CD4-positive, CD25-positive, alpha-beta regulatory T cell (primary cell): ENCODE measurements at regions not wholly inside any gene's neighbourhood (a gene's known extent, or its start where the extent isn't known, plus 50 kb on each side); places are given as distances from the start of the nearest gene placed in this dataset.

ENCODE experiments used
- ATAC-seq, 2 donors: fragments of 150-1000 bp; cut with Tn5 transposase; one replicate each; pipeline ENCODE4 v1.10.0; 2021; ENCODE audit warnings: low read depth in 2 of 2, moderate number of reproducible peaks in 2 of 2, moderate library complexity in 1 of 2
- DNase-seq, 3 donors: peaks; one replicate each; pipeline versions ENCODE4 v3.0.0 to v3.0.0-alpha.2; 2012 to 2022; ENCODE audit warnings: mixed read lengths in 1 of 3
- H3K27ac ChIP-seq: one replicate; pipeline ENCODE4 v1.7.0; 2013; ENCODE audit warnings: mild to moderate bottlenecking, low read length; ENCODE audit not compliant: insufficient read depth, poor library complexity, severe bottlenecking
- H3K27me3 ChIP-seq: one replicate; pipeline ENCODE4 v1.7.0; 2013; ENCODE audit warnings: low read length; ENCODE audit not compliant: control insufficient read depth, insufficient read depth
- H3K36me3 ChIP-seq: one replicate; pipeline ENCODE4 v1.7.0; 2013; ENCODE audit warnings: mild to moderate bottlenecking, low read length, moderate library complexity; ENCODE audit not compliant: control insufficient read depth, insufficient read depth
- H3K4me1 ChIP-seq: 2 replicates; pipeline ENCODE4 v1.7.0; 2013; ENCODE audit warnings: mild to moderate bottlenecking, low read length; ENCODE audit not compliant: insufficient read depth, control insufficient read depth, poor library complexity, severe bottlenecking
- H3K4me3 ChIP-seq: one replicate; pipeline ENCODE4 v1.7.0; 2013; ENCODE audit warnings: low read depth, mild to moderate bottlenecking, low read length, moderate library complexity
- H3K9me3 ChIP-seq, 2 experiments: 1 replicate in 1 of 2; 2 replicates in 1 of 2; pipeline ENCODE4 v1.7.0; 2013; ENCODE audit warnings: low read length in 2 of 2, mild to moderate bottlenecking in 1 of 2, moderate library complexity in 1 of 2; ENCODE audit not compliant: control insufficient read depth in 2 of 2
- H3K27ac Mint-ChIP-seq, 3 donors: one replicate each; pipeline ENCODE4 v1.8.0; 2020 to 2022; ENCODE audit warnings: mild to moderate bottlenecking in 3 of 3, mixed read lengths in 3 of 3, moderate library complexity in 2 of 3
- H3K27me3 Mint-ChIP-seq: one replicate; pipeline ENCODE4 v1.8.0; 2022; ENCODE audit warnings: mild to moderate bottlenecking, mixed read lengths
- H3K36me3 Mint-ChIP-seq: one replicate; pipeline ENCODE4 v1.8.0; 2020; ENCODE audit warnings: mixed read lengths
- H3K4me1 Mint-ChIP-seq, 4 donors: one replicate each; pipeline ENCODE4 v1.8.0; 2020 to 2022; ENCODE audit warnings: mixed read lengths in 4 of 4, mild to moderate bottlenecking in 1 of 4
- H3K4me3 Mint-ChIP-seq, 4 donors: one replicate each; pipeline ENCODE4 v1.8.0; 2020 to 2022; ENCODE audit warnings: mild to moderate bottlenecking in 4 of 4, mixed read lengths in 4 of 4, moderate library complexity in 3 of 4
- H3K9me3 Mint-ChIP-seq, 7 donors: one replicate each; pipeline ENCODE4 v1.8.0; 2020 to 2022; ENCODE audit warnings: mixed read lengths in 7 of 7, mild to moderate bottlenecking in 3 of 7, moderate library complexity in 2 of 7

- Mint-ChIP-seq H3K27ac (no peak overlapping the region), H3K36me3 (no peaks in the 10 kb centered on the region), H3K27me3 (peaks cover 13% of the 10 kb centered on the region), H3K4me1 (peaks cover 0 to 3% (median 0%) of the 10 kb centered on the region in 4 donors), H3K4me3 (no peak overlapping the region), H3K9me3 (peaks cover 0 to 2% (median 0%) of the 10 kb centered on the region in 7 donors)
- H3K27me3 ChIP-seq, result no peaks in the 10 kb centered on the region
- no peak overlapping the region for H3K27ac ChIP-seq
- H3K9me3 ChIP-seq, result no peaks in the 10 kb centered on the region
- no peak for DNase-seq
- ATAC-seq, result peak in 1 of 2 donors; percentile 29
- H3K4me3 ChIP-seq, result no peak overlapping the region
- H3K36me3 ChIP-seq, result no peaks in the 10 kb centered on the region
- no peaks in the 10 kb centered on the region for H3K4me1 ChIP-seq
Measured at GRCh38 chr9:134275375-134275774, 50.9 kb upstream of the RXRA start.

- peaks cover 0 to 2% (median 0%) of the 10 kb centered on the region in 7 donors for H3K9me3 Mint-ChIP-seq
Measured at GRCh38 chr9:134276453-134277245, 49.6 kb upstream of the RXRA start.

More at GRCh38 chr9:134276453-134277245, 49.6 kb upstream of the RXRA start:
- H3K9me3 ChIP-seq, result no peaks in the 10 kb centered on the region
- ATAC-seq (no peak), DNase-seq (no peak)
- no peaks in the 10 kb centered on the region for H3K36me3 ChIP-seq
- Mint-ChIP-seq H3K27ac (peak overlapping the region in 1 of 3 donors; percentile 71), H3K4me1 (peaks cover 0 to 3% (median 0%) of the 10 kb centered on the region in 4 donors), H3K36me3 (no peaks in the 10 kb centered on the region), H3K4me3 (no peak overlapping the region), H3K27me3 (peaks cover 12% of the 10 kb centered on the region)
- H3K27me3 ChIP-seq, result no peaks in the 10 kb centered on the region
- no peaks in the 10 kb centered on the region for H3K4me1 ChIP-seq
- H3K27ac ChIP-seq, result no peak overlapping the region
- no peak overlapping the region for H3K4me3 ChIP-seq
